ENCODE measurements at regions not wholly inside any gene's neighbourhood (a gene's known extent, or its start where the extent isn't known, plus 50 kb on each side); places are given as distances from the start of the nearest gene placed in this dataset.
"Not testable (repeated sequence)": the region's sequence is repeated elsewhere in the genome, so short reads cannot be mapped to it uniquely, and the experiment has no call there.

- no peak for DNase-seq
These were observed 50.8 kb upstream of the MBOAT1 start for GRCh38 chr6:20263059-20263458.

- no peak for DNase-seq
These were observed 53.6 kb upstream of the MBOAT1 start for GRCh38 chr6:20265842-20266241.

- DNase-seq: peak in 1 of 58 donors; percentile 1
These were observed 54.8 kb upstream of the MBOAT1 start for GRCh38 chr6:20266851-20267608.

- DNase-seq: peak in 1 of 58 donors; percentile 3
These were observed 56.9 kb upstream of the MBOAT1 start for GRCh38 chr6:20269181-20269580.

- no peak for DNase-seq
These were observed 59.5 kb upstream of the MBOAT1 start for GRCh38 chr6:20271818-20272217.

GRCh38 chr6:20274137-20274536, 61.9 kb upstream of the MBOAT1 start:
- DNase-seq: no peak

- DNase-seq: not testable (repeated sequence)
These were observed 63.6 kb upstream of the MBOAT1 start for GRCh38 chr6:20275837-20276236.

- not testable (repeated sequence) for DNase-seq
These were observed 65.5 kb upstream of the MBOAT1 start for GRCh38 chr6:20277724-20278123.

- no peak for DNase-seq
These were observed 66.8 kb upstream of the MBOAT1 start for GRCh38 chr6:20279051-20279450.

- DNase-seq: no peak
These were observed 67.5 kb upstream of the MBOAT1 start for GRCh38 chr6:20279608-20280287.

- DNase-seq: no peak
These were observed 68.0 kb upstream of the MBOAT1 start for GRCh38 chr6:20280288-20280621.

GRCh38 chr6:20284672-20285071, 72.4 kb upstream of the MBOAT1 start:
- DNase-seq: no peak

- DNase-seq: no peak
These were observed 74.8 kb upstream of the MBOAT1 start for GRCh38 chr6:20286968-20287565.

GRCh38 chr6:20291764-20292580, 79.7 kb upstream of the MBOAT1 start:
- DNase-seq: peak in 51 of 58 donors; percentile 1 to 77 (median 36)

GRCh38 chr6:20292905-20293304, 80.6 kb upstream of the MBOAT1 start:
- DNase-seq: no peak

- no peak for DNase-seq
These were observed 89.0 kb upstream of the MBOAT1 start for GRCh38 chr6:20301256-20301655.

GRCh38 chr6:20302168-20302567, 89.9 kb upstream of the MBOAT1 start:
- DNase-seq: no peak

GRCh38 chr6:20302702-20303251, 90.5 kb upstream of the MBOAT1 start:
- no peak for DNase-seq

- DNase-seq: no peak
These were observed 94.2 kb upstream of the MBOAT1 start for GRCh38 chr6:20306491-20306890.

- DNase-seq: no peak
These were observed 92.5 kb upstream of the E2F3 start for GRCh38 chr6:20309186-20309585.

GRCh38 chr6:20310185-20310584, 91.5 kb upstream of the E2F3 start:
- DNase-seq: no peak
